Uterus (tissue), 2 donors: ENCODE measurements at regions not wholly inside any gene's neighbourhood (a gene's known extent, or its start where the extent isn't known, plus 50 kb on each side); places are given as distances from the start of the nearest gene placed in this dataset.

ENCODE experiments used
- POLR2A ChIP-seq, 2 donors: fragments of 450-650 bp; IDR thresholded peaks; one replicate each; pipeline ENCODE4 v1.6.1; 2016; ENCODE audit warnings: antibody characterized with exemption in 2 of 2, mild to moderate bottlenecking in 1 of 2, moderate library complexity in 1 of 2
- TF ChIP-seq, protein P1 (sequence below), 4 experiments: fragments of 200-600 bp in 2 of 4; fragments of 450-650 bp in 2 of 4; sonication (generic) in 2 of 4; IDR thresholded peaks; one replicate each; pipeline ENCODE4 v1.5.1; 2016 to 2019; ENCODE audit warnings: antibody characterized with exemption in 4 of 4, mild to moderate bottlenecking in 2 of 4, moderate library complexity in 1 of 4

DNA sequence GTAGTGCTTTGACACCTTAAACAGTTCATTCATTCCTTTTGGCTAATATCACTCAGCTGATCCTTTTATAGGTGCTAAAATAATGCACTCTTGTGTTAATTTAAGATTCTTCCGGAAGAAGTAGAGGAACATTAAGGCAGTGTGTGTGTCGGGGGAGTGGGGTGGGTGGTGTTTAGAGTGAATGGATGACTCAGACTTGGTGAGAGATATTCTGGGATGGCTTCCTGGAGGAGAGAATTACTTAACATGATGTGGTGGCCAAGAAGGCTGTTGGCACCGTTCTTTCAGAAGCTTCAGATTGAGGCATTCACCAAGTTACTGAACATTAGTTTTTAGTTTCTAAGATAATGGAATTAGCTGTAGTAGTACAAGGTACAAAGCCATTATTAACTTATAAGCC lies 125.6 kb upstream of the ROPN1 start:
- TF ChIP-seq, protein P1, sequence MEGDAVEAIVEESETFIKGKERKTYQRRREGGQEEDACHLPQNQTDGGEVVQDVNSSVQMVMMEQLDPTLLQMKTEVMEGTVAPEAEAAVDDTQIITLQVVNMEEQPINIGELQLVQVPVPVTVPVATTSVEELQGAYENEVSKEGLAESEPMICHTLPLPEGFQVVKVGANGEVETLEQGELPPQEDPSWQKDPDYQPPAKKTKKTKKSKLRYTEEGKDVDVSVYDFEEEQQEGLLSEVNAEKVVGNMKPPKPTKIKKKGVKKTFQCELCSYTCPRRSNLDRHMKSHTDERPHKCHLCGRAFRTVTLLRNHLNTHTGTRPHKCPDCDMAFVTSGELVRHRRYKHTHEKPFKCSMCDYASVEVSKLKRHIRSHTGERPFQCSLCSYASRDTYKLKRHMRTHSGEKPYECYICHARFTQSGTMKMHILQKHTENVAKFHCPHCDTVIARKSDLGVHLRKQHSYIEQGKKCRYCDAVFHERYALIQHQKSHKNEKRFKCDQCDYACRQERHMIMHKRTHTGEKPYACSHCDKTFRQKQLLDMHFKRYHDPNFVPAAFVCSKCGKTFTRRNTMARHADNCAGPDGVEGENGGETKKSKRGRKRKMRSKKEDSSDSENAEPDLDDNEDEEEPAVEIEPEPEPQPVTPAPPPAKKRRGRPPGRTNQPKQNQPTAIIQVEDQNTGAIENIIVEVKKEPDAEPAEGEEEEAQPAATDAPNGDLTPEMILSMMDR (IDR thresholded peaks at IDR 0.05) = no peak
- no peak for TF ChIP-seq POLR2A (IDR thresholded peaks at IDR 0.05)
